ENCODE measurements at regions not wholly inside any gene's neighbourhood (a gene's known extent, or its start where the extent isn't known, plus 50 kb on each side); places are given as distances from the start of the nearest gene placed in this dataset.

- TF ChIP-seq POLR2A (IDR thresholded peaks at IDR 0.05; ENCODE audit: low read depth) (no peak), POLR2AphosphoS5 (IDR thresholded peaks at IDR 0.05) (no peak), EP300 (IDR thresholded peaks at IDR 0.05) (no peak)
- TF ChIP-seq, protein P1, sequence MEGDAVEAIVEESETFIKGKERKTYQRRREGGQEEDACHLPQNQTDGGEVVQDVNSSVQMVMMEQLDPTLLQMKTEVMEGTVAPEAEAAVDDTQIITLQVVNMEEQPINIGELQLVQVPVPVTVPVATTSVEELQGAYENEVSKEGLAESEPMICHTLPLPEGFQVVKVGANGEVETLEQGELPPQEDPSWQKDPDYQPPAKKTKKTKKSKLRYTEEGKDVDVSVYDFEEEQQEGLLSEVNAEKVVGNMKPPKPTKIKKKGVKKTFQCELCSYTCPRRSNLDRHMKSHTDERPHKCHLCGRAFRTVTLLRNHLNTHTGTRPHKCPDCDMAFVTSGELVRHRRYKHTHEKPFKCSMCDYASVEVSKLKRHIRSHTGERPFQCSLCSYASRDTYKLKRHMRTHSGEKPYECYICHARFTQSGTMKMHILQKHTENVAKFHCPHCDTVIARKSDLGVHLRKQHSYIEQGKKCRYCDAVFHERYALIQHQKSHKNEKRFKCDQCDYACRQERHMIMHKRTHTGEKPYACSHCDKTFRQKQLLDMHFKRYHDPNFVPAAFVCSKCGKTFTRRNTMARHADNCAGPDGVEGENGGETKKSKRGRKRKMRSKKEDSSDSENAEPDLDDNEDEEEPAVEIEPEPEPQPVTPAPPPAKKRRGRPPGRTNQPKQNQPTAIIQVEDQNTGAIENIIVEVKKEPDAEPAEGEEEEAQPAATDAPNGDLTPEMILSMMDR (IDR thresholded peaks at IDR 0.05), result no peak
Measured at GRCh38 chr3:148229107-148229506, 468.6 kb upstream of the AGTR1 start.
